Panc1 (cell line): ENCODE measurements at regions not wholly inside any gene's neighbourhood (a gene's known extent, or its start where the extent isn't known, plus 50 kb on each side); places are given as distances from the start of the nearest gene placed in this dataset.

Experiments used
- ATAC-seq: fragments of 200-7000 bp; cut with Tn5 transposase; 2 replicates; pipeline ENCODE4 v1.9.1; 2020; ENCODE audit warnings: mild to moderate bottlenecking, moderate library complexity
- BruUV-seq: library from RNA; stranded (reverse); fragments of 400-500 nt; replicated peaks from 2 replicates; lab custom pipeline; 2021; lab: Mats Ljungman, UMichigan
- CTCF ChIA-PET: fragments of 300-600 bp; sonication (Branson Sonifier 250); formaldehyde crosslinking; loops from one replicate; lab custom pipeline; 2022; ENCODE audit warnings: antibody characterized with exemption; lab: Charles Lee
- POLR2A ChIA-PET: fragments of 300-600 bp; sonication (Branson Sonifier 250); formaldehyde crosslinking; loops from one replicate; lab custom pipeline; 2022; ENCODE audit warnings: antibody characterized with exemption; lab: Charles Lee
- DNase-seq: peaks from one replicate; pipeline ENCODE4 v3.0.0-alpha.2; 2010; ENCODE audit warnings: low read depth, low spot score
- H3K27ac ChIP-seq: 2 replicates; pipeline ENCODE4 v1.5.1; 2011; ENCODE audit warnings: mild to moderate bottlenecking, low read length, inconsistent platforms
- H3K27me3 ChIP-seq: fragments of 200-500 bp; sonication (Bioruptor generic); 2 replicates; pipeline ENCODE4 v1.6.0; 2014; ENCODE audit warnings: low read length, inconsistent platforms; ENCODE audit not compliant: control insufficient read depth, insufficient read depth
- H3K36me3 ChIP-seq: fragments of 200-500 bp; sonication (Bioruptor generic); 2 replicates; pipeline ENCODE4 v1.5.1; 2014; ENCODE audit warnings: inconsistent platforms, mild to moderate bottlenecking, low read length, moderate library complexity; ENCODE audit not compliant: control insufficient read depth, insufficient read depth
- H3K4me1 ChIP-seq: 2 replicates; pipeline ENCODE4 v1.5.1; 2011; ENCODE audit warnings: inconsistent platforms, mild to moderate bottlenecking, low read length, moderate library complexity; ENCODE audit not compliant: control insufficient read depth, insufficient read depth
- H3K4me3 ChIP-seq, 2 experiments: 2 replicates each; pipeline ENCODE4 v1.5.1; 2011 to 2012; ENCODE audit warnings: low read depth in 2 of 2, low read length in 2 of 2, mild to moderate bottlenecking in 2 of 2, inconsistent platforms in 1 of 2, moderate library complexity in 1 of 2
- H3K9me3 ChIP-seq: fragments of 200-500 bp; sonication (Bioruptor generic); 2 replicates; pipeline ENCODE4 v1.5.1; 2014; ENCODE audit warnings: low read depth, mild to moderate bottlenecking, inconsistent platforms, low read length, moderate library complexity; ENCODE audit not compliant: control insufficient read depth, insufficient read depth
- POLR2AphosphoS5 ChIP-seq: IDR thresholded peaks from 2 replicates; pipeline ENCODE4 v1.6.1; 2012; ENCODE audit warnings: mild to moderate bottlenecking, low read depth, low read length, moderate library complexity
- SIN3A ChIP-seq: IDR thresholded peaks from 2 replicates; pipeline ENCODE4 v1.6.1; 2012; ENCODE audit warnings: low read depth, mild to moderate bottlenecking, low read length, moderate library complexity, borderline replicate concordance; ENCODE audit not compliant: insufficient read depth
- TCF7L2 ChIP-seq: IDR thresholded peaks from 2 replicates; pipeline ENCODE4 v1.6.1; 2011; ENCODE audit warnings: mild to moderate bottlenecking, low read depth, low read length, inconsistent platforms
- in situ Hi-C: cut with HindIII; loops from 2 replicates; pipeline ENCODE4 v1.10.0; 2016; ENCODE audit warnings: low sequenced_read_pairs, low pct_unique_long_range_greater_than_20kb
- intact Hi-C: fragments of 100-400 bp; cut with micrococcal nuclease; formaldehyde crosslinking; loops from one replicate; pipeline ENCODE4 v1.10.0; 2022; ENCODE audit not compliant: unreplicated experiment
- TF ChIP-seq, protein P1 (sequence below), 2 experiments: IDR thresholded peaks; 2 replicates each; pipeline ENCODE4 v1.6.1; 2011 to 2012; ENCODE audit warnings: low read depth in 2 of 2, control low read depth in 1 of 2, low read length in 1 of 2, mild to moderate bottlenecking in 1 of 2, moderate library complexity in 1 of 2; ENCODE audit not compliant: insufficient read depth in 1 of 2
- TF ChIP-seq, protein P2 (sequence below): fragments of 450-650 bp; IDR thresholded peaks from 2 replicates; pipeline ENCODE4 v1.5.1; 2017; ENCODE audit warnings: mild to moderate bottlenecking

GRCh38 chrX:130555341-130555740 lies 153.6 kb downstream of the RBMX2 start:
- no peak for TF ChIP-seq POLR2AphosphoS5
- TF ChIP-seq TCF7L2, result no peak
- TF ChIP-seq, protein P1, sequence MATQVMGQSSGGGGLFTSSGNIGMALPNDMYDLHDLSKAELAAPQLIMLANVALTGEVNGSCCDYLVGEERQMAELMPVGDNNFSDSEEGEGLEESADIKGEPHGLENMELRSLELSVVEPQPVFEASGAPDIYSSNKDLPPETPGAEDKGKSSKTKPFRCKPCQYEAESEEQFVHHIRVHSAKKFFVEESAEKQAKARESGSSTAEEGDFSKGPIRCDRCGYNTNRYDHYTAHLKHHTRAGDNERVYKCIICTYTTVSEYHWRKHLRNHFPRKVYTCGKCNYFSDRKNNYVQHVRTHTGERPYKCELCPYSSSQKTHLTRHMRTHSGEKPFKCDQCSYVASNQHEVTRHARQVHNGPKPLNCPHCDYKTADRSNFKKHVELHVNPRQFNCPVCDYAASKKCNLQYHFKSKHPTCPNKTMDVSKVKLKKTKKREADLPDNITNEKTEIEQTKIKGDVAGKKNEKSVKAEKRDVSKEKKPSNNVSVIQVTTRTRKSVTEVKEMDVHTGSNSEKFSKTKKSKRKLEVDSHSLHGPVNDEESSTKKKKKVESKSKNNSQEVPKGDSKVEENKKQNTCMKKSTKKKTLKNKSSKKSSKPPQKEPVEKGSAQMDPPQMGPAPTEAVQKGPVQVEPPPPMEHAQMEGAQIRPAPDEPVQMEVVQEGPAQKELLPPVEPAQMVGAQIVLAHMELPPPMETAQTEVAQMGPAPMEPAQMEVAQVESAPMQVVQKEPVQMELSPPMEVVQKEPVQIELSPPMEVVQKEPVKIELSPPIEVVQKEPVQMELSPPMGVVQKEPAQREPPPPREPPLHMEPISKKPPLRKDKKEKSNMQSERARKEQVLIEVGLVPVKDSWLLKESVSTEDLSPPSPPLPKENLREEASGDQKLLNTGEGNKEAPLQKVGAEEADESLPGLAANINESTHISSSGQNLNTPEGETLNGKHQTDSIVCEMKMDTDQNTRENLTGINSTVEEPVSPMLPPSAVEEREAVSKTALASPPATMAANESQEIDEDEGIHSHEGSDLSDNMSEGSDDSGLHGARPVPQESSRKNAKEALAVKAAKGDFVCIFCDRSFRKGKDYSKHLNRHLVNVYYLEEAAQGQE (IDR thresholded peaks at IDR 0.05; ENCODE audit: insufficient read depth in 1 of 2, low read depth in 2 of 2, low read length in 1 of 2), result no peak
- TF ChIP-seq, protein P2, sequence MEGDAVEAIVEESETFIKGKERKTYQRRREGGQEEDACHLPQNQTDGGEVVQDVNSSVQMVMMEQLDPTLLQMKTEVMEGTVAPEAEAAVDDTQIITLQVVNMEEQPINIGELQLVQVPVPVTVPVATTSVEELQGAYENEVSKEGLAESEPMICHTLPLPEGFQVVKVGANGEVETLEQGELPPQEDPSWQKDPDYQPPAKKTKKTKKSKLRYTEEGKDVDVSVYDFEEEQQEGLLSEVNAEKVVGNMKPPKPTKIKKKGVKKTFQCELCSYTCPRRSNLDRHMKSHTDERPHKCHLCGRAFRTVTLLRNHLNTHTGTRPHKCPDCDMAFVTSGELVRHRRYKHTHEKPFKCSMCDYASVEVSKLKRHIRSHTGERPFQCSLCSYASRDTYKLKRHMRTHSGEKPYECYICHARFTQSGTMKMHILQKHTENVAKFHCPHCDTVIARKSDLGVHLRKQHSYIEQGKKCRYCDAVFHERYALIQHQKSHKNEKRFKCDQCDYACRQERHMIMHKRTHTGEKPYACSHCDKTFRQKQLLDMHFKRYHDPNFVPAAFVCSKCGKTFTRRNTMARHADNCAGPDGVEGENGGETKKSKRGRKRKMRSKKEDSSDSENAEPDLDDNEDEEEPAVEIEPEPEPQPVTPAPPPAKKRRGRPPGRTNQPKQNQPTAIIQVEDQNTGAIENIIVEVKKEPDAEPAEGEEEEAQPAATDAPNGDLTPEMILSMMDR, result no peak
- no peak for TF ChIP-seq SIN3A
- no peaks in the 10 kb centered on the region for H3K4me1 ChIP-seq
- H3K4me3 ChIP-seq, result no peak overlapping the region
- no peaks in the 10 kb centered on the region for H3K9me3 ChIP-seq
- no TSS peak for BruUV-seq
- ChIA-PET POLR2A (no interaction called here), CTCF (interaction anchor here (1.7 kb wide), 1 partner anchor 21 kb away, joined by 7 read pairs; no protein-coding TSS in a partner anchor)
- H3K36me3 ChIP-seq, result no peaks in the 10 kb centered on the region
- H3K27me3 ChIP-seq, result peaks cover 12% of the 10 kb centered on the region
- ATAC-seq (no peak), DNase-seq (no peak)
- no peak overlapping the region for H3K27ac ChIP-seq
- in situ Hi-C loops (no loop called here), intact Hi-C loops (no loop called here)

GRCh38 chrX:130555757-130556156 lies 154.0 kb downstream of the RBMX2 start:
- intact Hi-C loops, result no loop called here
- H3K9me3 ChIP-seq, result no peaks in the 10 kb centered on the region
- H3K4me3 ChIP-seq, result no peak overlapping the region
- in situ Hi-C loops, result no loop called here
- no peak for TF ChIP-seq POLR2AphosphoS5
- no peak for TF ChIP-seq SIN3A
- no peak for TF ChIP-seq TCF7L2
- TF ChIP-seq, protein P2, result no peak
- TF ChIP-seq, protein P1 (IDR thresholded peaks at IDR 0.05; ENCODE audit: insufficient read depth in 1 of 2, low read depth in 2 of 2, low read length in 1 of 2), result no peak
- peaks cover 10% of the 10 kb centered on the region for H3K27me3 ChIP-seq
- DNase-seq (no peak), ATAC-seq (no peak)
- no peak overlapping the region for H3K27ac ChIP-seq
- ChIA-PET POLR2A (no interaction called here), CTCF (interaction anchor here (1.7 kb wide), 1 partner anchor 21 kb away, joined by 7 read pairs; no protein-coding TSS in a partner anchor)
- no peaks in the 10 kb centered on the region for H3K36me3 ChIP-seq
- no peaks in the 10 kb centered on the region for H3K4me1 ChIP-seq
- no TSS peak for BruUV-seq
